ENCODE measurements at regions not wholly inside any gene's neighbourhood (a gene's known extent, or its start where the extent isn't known, plus 50 kb on each side); places are given as distances from the start of the nearest gene placed in this dataset.

DNA sequence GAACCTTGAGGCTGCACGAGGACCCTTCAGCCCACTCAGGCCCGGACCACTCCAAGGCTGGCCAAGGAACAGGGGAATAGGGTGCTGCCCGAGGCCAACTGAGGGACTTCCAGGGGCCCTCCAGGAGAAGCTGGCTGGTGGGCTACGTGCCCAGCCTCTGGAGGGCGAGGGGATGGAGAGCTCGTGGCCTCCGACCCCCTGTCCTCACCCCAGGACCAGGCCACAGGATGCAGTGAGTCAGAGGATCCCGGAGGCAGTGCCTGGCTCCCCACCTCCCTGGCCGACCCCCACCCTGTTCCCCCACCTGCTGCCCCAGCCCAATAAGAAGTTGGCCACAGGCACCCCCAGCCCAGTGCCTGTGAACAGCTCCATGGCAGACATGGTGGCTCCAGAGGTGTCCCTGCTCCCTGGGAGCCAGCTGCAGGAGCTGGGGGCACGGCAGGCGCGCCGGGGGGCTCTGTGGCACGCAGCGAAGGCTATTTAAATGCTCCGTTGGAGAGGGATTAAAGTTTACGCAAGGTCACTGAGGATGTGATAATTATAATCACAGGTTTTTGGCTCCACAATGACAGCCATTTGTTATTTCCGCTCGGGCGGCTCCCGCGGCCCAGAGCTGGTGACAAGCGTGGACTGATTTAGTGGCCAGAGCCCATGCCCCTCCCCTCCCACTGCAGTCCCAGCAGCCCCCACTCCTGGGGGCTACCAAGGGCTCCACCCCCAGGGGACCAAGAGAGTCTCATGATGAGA is 95.7 kb upstream of the NKX1-1 start:
- no peak for TF ChIP-seq EZH2 (IDR thresholded peaks at IDR 0.05; ENCODE audit: borderline replicate concordance, low read depth, low read length, poor library complexity, severe bottlenecking)
- no peak for TF ChIP-seq CTCF (conservative IDR thresholded peaks at IDR 0.05; ENCODE audit: low read depth, low read length)
- DNase-seq (ENCODE audit: low spot score), result peak; percentile 13
- no TSS peak for BruUV-seq (replicated peaks)
- H3K4me1 ChIP-seq (ENCODE audit: insufficient read depth, low read length, poor library complexity, severe bottlenecking), result no peaks in the 10 kb centered on the region
- H3K27me3 ChIP-seq (replicated peaks; ENCODE audit: insufficient read depth, low read depth, low read length, poor library complexity), result peaks cover 18% of the 10 kb centered on the region
- POLR2A ChIA-PET (ENCODE audit: low non-redundant PET), result no interaction called here
- H3K4me3 ChIP-seq (ENCODE audit: low read depth, low read length, poor library complexity, severe bottlenecking), result no peak overlapping the region
- no peaks in the 10 kb centered on the region for H3K36me3 ChIP-seq (ENCODE audit: insufficient read depth, low read length, poor library complexity, severe bottlenecking)
- CTCF ChIA-PET, result no interaction called here
- H3K9me3 ChIP-seq (ENCODE audit: low read depth, low read length, poor library complexity, severe bottlenecking), result no peaks in the 10 kb centered on the region
- intact Hi-C loops (cut with micrococcal nuclease; ENCODE audit: unreplicated experiment), result no loop called here
- H3K27ac ChIP-seq (ENCODE audit: low read depth, low read length, poor library complexity, severe bottlenecking), result no peak overlapping the region

- intact Hi-C loops (cut with micrococcal nuclease; ENCODE audit: unreplicated experiment), result no loop called here
- CTCF ChIA-PET, result no interaction called here
- Histone ChIP-seq H3K27ac (ENCODE audit: low read depth, low read length, poor library complexity, severe bottlenecking) (no peak overlapping the region), H3K9me3 (ENCODE audit: low read depth, low read length, poor library complexity, severe bottlenecking) (no peaks in the 10 kb centered on the region), H3K36me3 (ENCODE audit: insufficient read depth, low read length, poor library complexity, severe bottlenecking) (no peaks in the 10 kb centered on the region), H3K27me3 (replicated peaks; ENCODE audit: insufficient read depth, low read depth, low read length, poor library complexity) (peaks cover 10% of the 10 kb centered on the region), H3K4me1 (ENCODE audit: insufficient read depth, low read length, poor library complexity, severe bottlenecking) (no peaks in the 10 kb centered on the region), H3K4me3 (ENCODE audit: low read depth, low read length, poor library complexity, severe bottlenecking) (no peak overlapping the region)
- TF ChIP-seq CTCF (conservative IDR thresholded peaks at IDR 0.05; ENCODE audit: low read depth, low read length) (no peak), EZH2 (IDR thresholded peaks at IDR 0.05; ENCODE audit: borderline replicate concordance, low read depth, low read length, poor library complexity, severe bottlenecking) (no peak)
- POLR2A ChIA-PET (ENCODE audit: low non-redundant PET), result no interaction called here
- BruUV-seq (replicated peaks), result no TSS peak
- DNase-seq (ENCODE audit: low spot score), result no peak
These were observed 94.9 kb upstream of the NKX1-1 start for GRCh38 chr4:1500966-1501753.

GRCh38 chr4:1500231-1500965 is 94.2 kb upstream of the NKX1-1 start:
- Histone ChIP-seq H3K4me3 (ENCODE audit: low read depth, low read length, poor library complexity, severe bottlenecking) (no peak overlapping the region), H3K9me3 (ENCODE audit: low read depth, low read length, poor library complexity, severe bottlenecking) (no peaks in the 10 kb centered on the region), H3K36me3 (ENCODE audit: insufficient read depth, low read length, poor library complexity, severe bottlenecking) (no peaks in the 10 kb centered on the region), H3K27ac (ENCODE audit: low read depth, low read length, poor library complexity, severe bottlenecking) (no peak overlapping the region), H3K27me3 (replicated peaks; ENCODE audit: insufficient read depth, low read depth, low read length, poor library complexity) (peaks cover 4% of the 10 kb centered on the region), H3K4me1 (ENCODE audit: insufficient read depth, low read length, poor library complexity, severe bottlenecking) (no peaks in the 10 kb centered on the region)
- TF ChIP-seq EZH2 (IDR thresholded peaks at IDR 0.05; ENCODE audit: borderline replicate concordance, low read depth, low read length, poor library complexity, severe bottlenecking) (no peak), CTCF (conservative IDR thresholded peaks at IDR 0.05; ENCODE audit: low read depth, low read length) (no peak)
- ChIA-PET POLR2A (ENCODE audit: low non-redundant PET) (interaction anchor here (0.6 kb wide), 1 partner anchor 197 kb away, joined by 3 read pairs; no protein-coding TSS in a partner anchor), CTCF (no interaction called here)
- BruUV-seq (replicated peaks), result no TSS peak
- intact Hi-C loops (cut with micrococcal nuclease; ENCODE audit: unreplicated experiment), result no loop called here
- no peak for DNase-seq (ENCODE audit: low spot score)

Data from A673 (cell line).